HG03565 (cell line): ENCODE measurements at regions not wholly inside any gene's neighbourhood (a gene's known extent, or its start where the extent isn't known, plus 50 kb on each side); places are given as distances from the start of the nearest gene placed in this dataset.
"Not testable (repeated sequence)": the region's sequence is repeated elsewhere in the genome, so short reads cannot be mapped to it uniquely, and the experiment has no call there.

Experiments used
- ATAC-seq: cut with Tn5 transposase; IDR thresholded peaks from one replicate; pipeline ENCODE4 v1.9.1; 2021; ENCODE audit warnings: mild to moderate bottlenecking, moderate library complexity; ENCODE audit not compliant: unreplicated experiment

- no peak for ATAC-seq
Measured at GRCh38 chr1:243996223-243996622, 54.9 kb upstream of the ZBTB18 start.

GRCh38 chr1:243991650-243992049, 59.4 kb upstream of the ZBTB18 start:
- ATAC-seq = no peak

GRCh38 chr1:243984788-243985187, 66.3 kb upstream of the ZBTB18 start:
- no peak for ATAC-seq

GRCh38 chr1:243982447-243983018, 68.5 kb upstream of the ZBTB18 start:
- no peak for ATAC-seq

- no peak for ATAC-seq
Measured at GRCh38 chr1:243980471-243980870, 70.6 kb upstream of the ZBTB18 start.

- ATAC-seq = no peak
Measured at GRCh38 chr1:243980071-243980470, 71.0 kb upstream of the ZBTB18 start.

GRCh38 chr1:243979396-243979795, 71.7 kb upstream of the ZBTB18 start:
- no peak for ATAC-seq

- no peak for ATAC-seq
Measured at GRCh38 chr1:243977094-243977493, 74.0 kb upstream of the ZBTB18 start.

- no peak for ATAC-seq
Measured at GRCh38 chr1:243974451-243975292, 76.4 kb upstream of the ZBTB18 start.

GRCh38 chr1:243973169-243973568, 77.9 kb upstream of the ZBTB18 start:
- no peak for ATAC-seq

GRCh38 chr1:243970077-243970476, 81.0 kb upstream of the ZBTB18 start:
- ATAC-seq = no peak

GRCh38 chr1:243968413-243968812, 82.7 kb upstream of the ZBTB18 start:
- no peak for ATAC-seq

GRCh38 chr1:243964915-243965314, 86.2 kb upstream of the ZBTB18 start:
- no peak for ATAC-seq

GRCh38 chr1:243963571-243963970, 87.5 kb upstream of the ZBTB18 start:
- ATAC-seq = no peak

- ATAC-seq = no peak
Measured at GRCh38 chr1:243962541-243962940, 88.5 kb upstream of the ZBTB18 start.

- no peak for ATAC-seq
Measured at GRCh38 chr1:243959998-243960397, 91.1 kb upstream of the ZBTB18 start.

- no peak for ATAC-seq
Measured at GRCh38 chr1:243957141-243957540, 93.9 kb upstream of the ZBTB18 start.

GRCh38 chr1:243956450-243956849, 94.6 kb upstream of the ZBTB18 start:
- ATAC-seq = no peak

- ATAC-seq = not testable (repeated sequence)
Measured at GRCh38 chr1:243951207-243951606, 99.9 kb upstream of the ZBTB18 start.

GRCh38 chr1:243950166-243950565, 100.1 kb upstream of the AKT3 start:
- no peak for ATAC-seq

- ATAC-seq = peak; percentile 40
Measured at GRCh38 chr1:243946946-243947345, 96.9 kb upstream of the AKT3 start.

- ATAC-seq = no peak
Measured at GRCh38 chr1:243946253-243946652, 96.2 kb upstream of the AKT3 start.

- no peak for ATAC-seq
Measured at GRCh38 chr1:243945727-243946126, 95.7 kb upstream of the AKT3 start.
